HL-60 (cell line): ENCODE measurements at regions not wholly inside any gene's neighbourhood (a gene's known extent, or its start where the extent isn't known, plus 50 kb on each side); places are given as distances from the start of the nearest gene placed in this dataset.

Experiments
- DNase-seq, 2 experiments: peaks; one replicate each; pipeline ENCODE4 v3.0.0-alpha.2; 2010 to 2020; ENCODE audit warnings: low read depth in 1 of 2, low spot score in 1 of 2
- H3K27ac ChIP-seq: fragments of 250-450 bp; sonication (Bioruptor Pico); replicated peaks from 2 replicates; pipeline ENCODE4 v1.5.1; 2020; ENCODE audit warnings: mild to moderate bottlenecking, moderate library complexity
- H3K27me3 ChIP-seq: fragments of 250-450 bp; sonication (Bioruptor Pico); 2 replicates; pipeline ENCODE4 v1.5.1; 2021; ENCODE audit warnings: mild to moderate bottlenecking, moderate library complexity; ENCODE audit not compliant: insufficient read depth, poor library complexity, severe bottlenecking
- H3K4me3 ChIP-seq: replicated peaks from 2 replicates; pipeline ENCODE4 v1.5.1; 2011; ENCODE audit warnings: mild to moderate bottlenecking, control low read depth, low read length; ENCODE audit not compliant: insufficient read depth
- CTCF ChIP-seq: IDR thresholded peaks from one replicate; pipeline ENCODE4 v1.5.1; 2011; ENCODE audit warnings: low read length, control low read depth, inconsistent platforms; ENCODE audit not compliant: insufficient read depth
- GABPA ChIP-seq: IDR thresholded peaks from 2 replicates; pipeline ENCODE4 v1.6.1; 2012; ENCODE audit warnings: low read depth
- POLR2AphosphoS5 ChIP-seq: IDR thresholded peaks from 2 replicates; pipeline ENCODE4 v1.6.1; 2012; ENCODE audit warnings: low read depth
- REST ChIP-seq: IDR thresholded peaks from 2 replicates; pipeline ENCODE4 v1.6.1; 2012; ENCODE audit warnings: low read depth; ENCODE audit not compliant: insufficient replicate concordance
- SPI1 ChIP-seq: IDR thresholded peaks from 2 replicates; pipeline ENCODE4 v1.6.1; 2012; ENCODE audit warnings: low read depth, mild to moderate bottlenecking, borderline replicate concordance

DNA sequence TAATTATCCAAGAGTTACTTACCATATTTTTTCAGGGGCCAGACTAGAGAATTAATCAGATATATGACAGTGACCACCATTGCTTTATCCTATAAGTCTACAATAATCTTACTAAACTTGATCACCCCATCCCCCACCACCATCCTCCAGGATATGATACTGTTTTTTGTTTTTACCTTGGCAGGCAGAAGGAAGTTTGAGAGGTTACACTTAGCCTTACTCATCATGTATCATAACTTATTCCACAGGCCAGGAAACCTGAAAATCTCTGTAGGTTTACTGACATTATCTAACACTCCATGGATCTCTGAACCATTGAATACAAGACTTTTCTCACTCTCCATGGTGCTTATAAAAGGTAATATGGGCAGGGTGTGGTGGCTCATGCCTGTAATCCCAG lies 602.7 kb downstream of the KCNJ3 start:
- Histone ChIP-seq H3K27me3 (no peaks in the 10 kb centered on the region), H3K27ac (no peak overlapping the region), H3K4me3 (no peak overlapping the region)
- DNase-seq = no peak
- TF ChIP-seq CTCF = no peak
- TF ChIP-seq POLR2AphosphoS5 = no peak
- TF ChIP-seq REST = no peak
- no peak for TF ChIP-seq SPI1
- TF ChIP-seq GABPA = no peak

- Histone ChIP-seq H3K27me3 (no peaks in the 10 kb centered on the region), H3K27ac (no peak overlapping the region), H3K4me3 (no peak overlapping the region)
- TF ChIP-seq REST (no peak), GABPA (no peak), CTCF (no peak)
- DNase-seq = no peak
Measured at GRCh38 chr2:155298001-155298400, 599.5 kb downstream of the KCNJ3 start.

DNA sequence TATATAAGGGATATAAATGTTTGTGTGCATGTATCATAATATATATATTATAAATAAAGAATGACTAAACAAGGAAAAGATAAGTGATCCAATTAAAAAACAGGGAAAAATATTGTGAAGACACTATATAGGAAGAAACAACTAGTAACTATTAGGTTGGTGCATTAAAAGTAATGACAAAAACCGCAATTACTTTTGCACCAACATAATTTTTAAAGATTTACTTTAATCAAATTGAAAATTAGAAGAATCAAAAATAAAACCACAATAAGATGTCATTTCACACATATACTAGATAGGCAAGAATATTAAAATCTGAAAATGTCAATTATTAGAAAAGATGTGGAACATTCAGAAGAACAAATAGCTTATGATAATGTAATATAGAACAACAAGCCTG lies 595.9 kb downstream of the KCNJ3 start:
- DNase-seq = no peak
- no peak overlapping the region for H3K4me3 ChIP-seq
- H3K27ac ChIP-seq = no peak overlapping the region
- TF ChIP-seq POLR2AphosphoS5 (no peak), CTCF (no peak), GABPA (no peak), REST (no peak), SPI1 (no peak)
- no peaks in the 10 kb centered on the region for H3K27me3 ChIP-seq
